ENCODE measurements at regions not wholly inside any gene's neighbourhood (a gene's known extent, or its start where the extent isn't known, plus 50 kb on each side); places are given as distances from the start of the nearest gene placed in this dataset.

DNA sequence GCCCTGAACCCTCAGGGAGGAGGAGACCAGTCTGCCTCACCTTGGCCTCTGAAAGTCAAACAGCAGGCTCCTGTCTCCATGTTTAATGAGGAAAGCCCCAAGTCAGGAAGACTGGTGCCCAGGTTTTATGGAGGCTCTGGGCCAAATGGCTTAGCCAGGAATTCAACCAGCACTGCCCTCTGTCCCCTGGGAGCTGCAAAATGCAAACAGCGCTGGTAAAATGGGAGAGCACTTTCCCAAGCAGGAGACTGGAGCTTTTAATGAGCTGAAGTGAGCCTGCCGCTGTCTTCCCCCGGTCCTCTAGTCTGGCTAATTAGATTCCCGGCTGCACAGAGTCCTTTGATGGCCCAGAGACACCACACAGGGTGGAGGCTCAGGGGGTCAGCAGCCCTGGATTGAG, 276.0 kb upstream of the TRIB2 start:
- DNase-seq = no peak
- no peaks in the 10 kb centered on the region for H3K27me3 ChIP-seq (ENCODE audit: control insufficient read depth in 3 of 3, insufficient read depth in 3 of 3, low read length in 3 of 3)
- no peaks in the 10 kb centered on the region for H3K9me3 ChIP-seq (ENCODE audit: control insufficient read depth in 2 of 2, insufficient read depth in 1 of 2, low read depth in 1 of 2, low read length in 1 of 2)
- H3K36me3 ChIP-seq (ENCODE audit: control insufficient read depth in 3 of 3, insufficient read depth in 2 of 3, low read depth in 1 of 3, low read length in 3 of 3) = no peaks in the 10 kb centered on the region
- no peaks in the 10 kb centered on the region for H3K4me1 ChIP-seq (ENCODE audit: control insufficient read depth in 3 of 3, insufficient read depth in 2 of 3, low read depth in 1 of 3, low read length in 2 of 3)
- WGBS, 3 donors = 80 to 93% (median 85%) methylated on average over 3 to 4 of the region's 4 CpGs
- H3K27ac ChIP-seq (ENCODE audit: low read depth in 1 of 3, low read length in 2 of 3) = no peak overlapping the region
- no peak overlapping the region for H3K4me3 ChIP-seq (ENCODE audit: low read depth in 1 of 3, low read length in 3 of 3)
- FAIRE-seq = no peak

DNA sequence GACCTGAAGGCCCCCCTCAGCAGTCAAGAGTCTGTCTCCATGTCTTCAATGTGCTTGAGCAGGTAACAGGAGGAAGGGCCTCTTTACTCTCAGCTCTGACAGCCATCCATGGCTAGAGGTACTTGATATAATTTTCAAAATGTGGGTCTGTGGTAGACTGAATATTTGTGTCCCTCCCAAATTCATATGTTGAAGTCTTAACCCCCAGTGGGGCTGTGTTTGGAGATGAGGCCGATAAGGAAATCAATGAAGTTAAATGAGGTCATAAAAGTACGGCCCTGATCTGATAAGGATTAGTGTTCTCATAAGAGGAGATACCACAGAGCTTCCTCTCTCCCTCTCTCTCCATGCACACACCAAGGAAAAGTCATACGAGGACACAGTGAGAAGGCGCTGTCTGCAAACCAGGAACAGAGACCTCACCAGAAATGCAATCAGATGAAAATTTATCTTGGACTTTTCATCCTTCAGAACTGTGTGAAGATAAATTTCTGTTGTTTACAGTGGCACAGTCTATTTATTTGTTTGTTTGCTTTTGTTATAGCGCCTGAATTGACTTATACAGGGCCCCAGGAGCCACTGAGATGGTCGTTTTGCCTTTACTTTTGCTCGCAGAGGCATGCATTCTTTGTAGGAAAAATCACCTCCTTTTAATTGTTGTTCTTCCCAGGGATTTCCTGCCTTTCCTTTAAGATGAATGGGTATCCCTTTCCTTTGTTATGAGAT, 274.8 kb upstream of the TRIB2 start:
- 54 to 66% (median 63%) methylated on average over 7 of the region's 7 CpGs for WGBS, 3 donors

DNA sequence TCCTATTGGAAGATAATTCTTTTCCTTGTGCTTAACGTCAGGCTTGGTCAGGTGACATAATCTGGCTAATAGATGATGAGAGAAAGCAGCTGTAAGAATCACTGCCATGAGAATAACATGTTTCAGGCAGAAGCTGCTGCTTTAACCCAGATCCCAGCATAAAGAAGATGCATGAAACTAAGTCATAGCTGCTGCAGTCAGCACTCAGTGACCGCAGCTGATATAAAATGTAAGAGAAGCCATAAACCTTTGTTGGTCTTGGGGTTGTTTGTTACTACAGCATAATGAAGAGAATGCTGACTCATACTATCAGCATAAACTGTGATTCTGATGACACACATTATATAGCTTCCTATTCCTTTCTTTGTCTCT, 274.3 kb upstream of the TRIB2 start:
- no peak for FAIRE-seq

More for the DNA sequence above, 274.8 kb upstream of the TRIB2 start:
- no peaks in the 10 kb centered on the region for H3K4me1 ChIP-seq (ENCODE audit: control insufficient read depth in 3 of 3, insufficient read depth in 2 of 3, low read depth in 1 of 3, low read length in 2 of 3)
- FAIRE-seq = no peak
- H3K4me3 ChIP-seq (ENCODE audit: low read depth in 1 of 3, low read length in 3 of 3) = no peak overlapping the region
- no peak for DNase-seq
- no peaks in the 10 kb centered on the region for H3K9me3 ChIP-seq (ENCODE audit: control insufficient read depth in 2 of 2, insufficient read depth in 1 of 2, low read depth in 1 of 2, low read length in 1 of 2)
- no peak overlapping the region for H3K27ac ChIP-seq (ENCODE audit: low read depth in 1 of 3, low read length in 2 of 3)
- no peaks in the 10 kb centered on the region for H3K27me3 ChIP-seq (ENCODE audit: control insufficient read depth in 3 of 3, insufficient read depth in 3 of 3, low read length in 3 of 3)
- no peaks in the 10 kb centered on the region for H3K36me3 ChIP-seq (ENCODE audit: control insufficient read depth in 3 of 3, insufficient read depth in 2 of 3, low read depth in 1 of 3, low read length in 3 of 3)

DNA sequence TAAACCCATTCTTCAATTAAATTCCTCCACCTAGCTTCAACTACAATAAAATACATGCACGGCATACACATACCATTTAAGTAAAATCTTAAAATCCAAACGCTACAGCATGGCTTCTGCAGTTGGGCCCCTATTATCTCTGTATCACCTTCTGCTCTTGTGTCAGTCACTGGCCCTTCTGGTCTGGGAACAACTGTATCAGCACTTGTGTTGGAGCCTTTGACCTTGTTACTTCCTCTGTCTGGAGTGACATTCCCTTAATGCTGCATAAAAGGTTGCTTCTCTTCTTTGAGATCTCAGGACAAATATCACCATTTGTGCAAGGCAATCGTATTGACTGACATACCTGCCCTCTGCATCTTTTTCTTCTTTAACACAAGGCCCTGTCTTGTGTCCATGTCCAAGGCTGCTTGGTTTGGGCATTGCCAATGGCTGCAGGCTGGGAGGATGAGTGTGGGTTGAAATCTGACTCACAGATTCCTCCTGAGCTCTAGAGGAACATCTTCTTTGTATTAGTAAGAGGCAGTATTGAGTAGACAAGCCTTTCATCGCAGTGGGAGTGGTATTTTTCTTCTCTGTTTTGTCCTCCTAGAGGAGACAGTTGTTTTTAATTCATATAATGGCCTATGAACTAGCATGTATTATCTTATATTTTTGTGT, 267.8 kb upstream of the TRIB2 start:
- DNase-seq (no peak), FAIRE-seq (no peak)
- no peak overlapping the region for H3K27ac ChIP-seq (ENCODE audit: low read depth in 1 of 3, low read length in 2 of 3)
- WGBS, 3 donors = 88 to 91% (median 90%) methylated on average over 4 of the region's 4 CpGs
- H3K27me3 ChIP-seq (ENCODE audit: control insufficient read depth in 3 of 3, insufficient read depth in 3 of 3, low read length in 3 of 3) = no peaks in the 10 kb centered on the region
- no peaks in the 10 kb centered on the region for H3K9me3 ChIP-seq (ENCODE audit: control insufficient read depth in 2 of 2, insufficient read depth in 1 of 2, low read depth in 1 of 2, low read length in 1 of 2)
- H3K4me3 ChIP-seq (ENCODE audit: low read depth in 1 of 3, low read length in 3 of 3) = no peak overlapping the region
- H3K36me3 ChIP-seq (ENCODE audit: control insufficient read depth in 3 of 3, insufficient read depth in 2 of 3, low read depth in 1 of 3, low read length in 3 of 3) = no peaks in the 10 kb centered on the region
- peaks cover 0 to 5% (median 0%) of the 10 kb centered on the region in 3 donors for H3K4me1 ChIP-seq (ENCODE audit: control insufficient read depth in 3 of 3, insufficient read depth in 2 of 3, low read depth in 1 of 3, low read length in 2 of 3)

More for the DNA sequence above, 274.3 kb upstream of the TRIB2 start:
- no peaks in the 10 kb centered on the region for H3K27me3 ChIP-seq (ENCODE audit: control insufficient read depth in 3 of 3, insufficient read depth in 3 of 3, low read length in 3 of 3)
- DNase-seq = no peak
- no peak overlapping the region for H3K27ac ChIP-seq (ENCODE audit: low read depth in 1 of 3, low read length in 2 of 3)
- H3K4me1 ChIP-seq (ENCODE audit: control insufficient read depth in 3 of 3, insufficient read depth in 2 of 3, low read depth in 1 of 3, low read length in 2 of 3) = no peaks in the 10 kb centered on the region
- no peaks in the 10 kb centered on the region for H3K9me3 ChIP-seq (ENCODE audit: control insufficient read depth in 2 of 2, insufficient read depth in 1 of 2, low read depth in 1 of 2, low read length in 1 of 2)
- no peaks in the 10 kb centered on the region for H3K36me3 ChIP-seq (ENCODE audit: control insufficient read depth in 3 of 3, insufficient read depth in 2 of 3, low read depth in 1 of 3, low read length in 3 of 3)
- 62 to 66% (median 62%) methylated on average over 2 of the region's 2 CpGs for WGBS, 3 donors
- no peak overlapping the region for H3K4me3 ChIP-seq (ENCODE audit: low read depth in 1 of 3, low read length in 3 of 3)

DNA sequence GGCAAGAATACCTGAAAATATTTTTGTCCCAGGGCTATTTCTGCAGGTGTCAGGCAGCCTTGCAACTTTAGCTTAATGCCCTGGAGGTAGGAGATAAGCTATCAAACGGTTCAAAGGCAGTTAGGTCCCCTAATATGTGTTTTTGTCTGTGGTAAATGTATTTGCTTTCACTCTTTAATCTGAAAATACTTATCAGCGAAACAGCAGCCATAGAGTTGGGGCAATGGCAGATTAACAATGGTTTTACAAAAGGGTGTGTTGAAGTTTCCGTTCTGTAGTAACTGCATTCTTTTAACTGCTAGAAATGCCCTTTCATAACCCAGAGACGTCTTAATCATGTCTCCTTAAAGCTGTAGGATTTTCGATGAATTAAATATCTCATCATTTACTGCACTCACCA, 265.0 kb upstream of the TRIB2 start:
- DNase-seq = peak; percentile 25 to 43
- Histone ChIP-seq H3K27me3 (ENCODE audit: control insufficient read depth in 3 of 3, insufficient read depth in 3 of 3, low read length in 3 of 3) (no peaks in the 10 kb centered on the region), H3K36me3 (ENCODE audit: control insufficient read depth in 3 of 3, insufficient read depth in 2 of 3, low read depth in 1 of 3, low read length in 3 of 3) (no peaks in the 10 kb centered on the region), H3K4me3 (ENCODE audit: low read depth in 1 of 3, low read length in 3 of 3) (no peak overlapping the region), H3K9me3 (ENCODE audit: control insufficient read depth in 2 of 2, insufficient read depth in 1 of 2, low read depth in 1 of 2, low read length in 1 of 2) (no peaks in the 10 kb centered on the region), H3K4me1 (ENCODE audit: control insufficient read depth in 3 of 3, insufficient read depth in 2 of 3, low read depth in 1 of 3, low read length in 2 of 3) (peaks cover 0 to 9% (median under 1%) of the 10 kb centered on the region in 3 donors), H3K27ac (ENCODE audit: low read depth in 1 of 3, low read length in 2 of 3) (peak overlapping the region in 2 of 3 donors; percentile 25 to 62)
- FAIRE-seq = no peak
- WGBS, 3 donors = 4 to 20% (median 5%) methylated on average over 5 of the region's 5 CpGs

DNA sequence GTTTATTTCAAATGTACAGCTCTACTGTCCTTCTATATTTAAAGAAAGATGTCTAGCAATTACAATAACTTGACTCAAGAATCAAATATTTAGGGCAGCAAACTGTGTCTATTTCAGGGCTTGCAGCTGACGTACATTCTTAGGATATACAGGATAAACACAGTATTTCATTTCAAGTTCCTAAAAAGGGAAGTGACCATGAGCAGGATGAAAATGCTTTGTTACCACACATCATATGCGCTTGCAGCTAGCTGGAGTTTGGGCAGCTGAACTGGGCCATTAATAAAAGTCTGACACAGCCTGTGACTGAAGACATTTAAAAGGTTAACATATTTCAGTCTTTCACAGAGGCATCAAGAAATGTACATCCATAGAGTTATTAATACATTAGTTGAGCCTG, 264.6 kb upstream of the TRIB2 start:
- no peaks in the 10 kb centered on the region for H3K9me3 ChIP-seq (ENCODE audit: control insufficient read depth in 2 of 2, insufficient read depth in 1 of 2, low read depth in 1 of 2, low read length in 1 of 2)
- H3K27me3 ChIP-seq (ENCODE audit: control insufficient read depth in 3 of 3, insufficient read depth in 3 of 3, low read length in 3 of 3) = no peaks in the 10 kb centered on the region
- no peak for FAIRE-seq
- H3K4me1 ChIP-seq (ENCODE audit: control insufficient read depth in 3 of 3, insufficient read depth in 2 of 3, low read depth in 1 of 3, low read length in 2 of 3) = peaks cover 0 to 13% (median 5%) of the 10 kb centered on the region in 3 donors
- WGBS, 3 donors = 29 to 40% (median 33%) methylated on average over 2 of the region's 2 CpGs
- DNase-seq = no peak
- no peaks in the 10 kb centered on the region for H3K36me3 ChIP-seq (ENCODE audit: control insufficient read depth in 3 of 3, insufficient read depth in 2 of 3, low read depth in 1 of 3, low read length in 3 of 3)
- peak overlapping the region in 1 of 3 donors; percentile 25 for H3K27ac ChIP-seq (ENCODE audit: low read depth in 1 of 3, low read length in 2 of 3)
- H3K4me3 ChIP-seq (ENCODE audit: low read depth in 1 of 3, low read length in 3 of 3) = no peak overlapping the region

DNA sequence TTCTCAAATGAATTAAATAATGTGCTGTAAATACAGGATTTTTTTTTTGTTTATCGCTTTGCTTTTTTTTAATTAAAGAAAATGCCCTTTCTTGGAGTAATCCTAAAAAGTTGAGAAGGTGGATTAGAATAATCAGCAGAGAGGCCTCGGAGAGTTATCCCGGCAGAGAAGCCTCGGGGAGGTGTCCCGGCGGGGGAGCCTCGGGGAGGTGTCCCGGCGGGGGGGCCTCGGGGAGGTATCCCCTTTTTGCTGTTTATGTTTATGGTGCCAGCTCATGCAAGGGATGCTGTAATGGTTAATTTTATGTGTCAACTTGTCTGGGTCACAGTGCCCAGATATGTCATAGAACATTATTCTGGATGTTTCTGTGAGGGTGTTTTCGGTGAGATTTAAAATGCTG, 263.0 kb upstream of the TRIB2 start:
- DNase-seq = no peak
- H3K36me3 ChIP-seq (ENCODE audit: control insufficient read depth in 3 of 3, insufficient read depth in 2 of 3, low read depth in 1 of 3, low read length in 3 of 3) = no peaks in the 10 kb centered on the region
- FAIRE-seq = no peak
- no peaks in the 10 kb centered on the region for H3K9me3 ChIP-seq (ENCODE audit: control insufficient read depth in 2 of 2, insufficient read depth in 1 of 2, low read depth in 1 of 2, low read length in 1 of 2)
- H3K4me1 ChIP-seq (ENCODE audit: control insufficient read depth in 3 of 3, insufficient read depth in 2 of 3, low read depth in 1 of 3, low read length in 2 of 3) = peaks cover 0 to 17% (median 5%) of the 10 kb centered on the region in 3 donors
- 90 to 97% (median 93%) methylated on average over 11 of the region's 11 CpGs for WGBS, 3 donors
- H3K27me3 ChIP-seq (ENCODE audit: control insufficient read depth in 3 of 3, insufficient read depth in 3 of 3, low read length in 3 of 3) = no peaks in the 10 kb centered on the region
- no peak overlapping the region for H3K27ac ChIP-seq (ENCODE audit: low read depth in 1 of 3, low read length in 2 of 3)
- no peak overlapping the region for H3K4me3 ChIP-seq (ENCODE audit: low read depth in 1 of 3, low read length in 3 of 3)

DNA sequence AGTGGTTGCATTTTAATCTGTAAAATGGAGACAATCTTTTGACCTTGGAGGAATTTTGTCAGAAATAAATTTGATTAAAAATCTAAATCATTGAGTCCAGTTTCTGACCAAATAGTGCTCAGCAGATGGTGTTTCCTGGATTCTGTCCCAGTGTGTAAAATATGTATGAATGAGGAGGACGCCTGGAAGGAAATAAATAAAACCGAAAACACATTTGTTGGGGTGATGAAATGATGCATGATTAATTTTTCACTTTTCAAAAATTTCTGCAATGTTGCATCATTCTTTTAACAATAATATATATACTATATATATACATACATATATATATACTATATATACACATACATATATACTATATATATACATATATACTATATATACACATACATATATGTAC, 261.1 kb upstream of the TRIB2 start:
- Histone ChIP-seq H3K27me3 (ENCODE audit: control insufficient read depth in 3 of 3, insufficient read depth in 3 of 3, low read length in 3 of 3) (no peaks in the 10 kb centered on the region), H3K4me3 (ENCODE audit: low read depth in 1 of 3, low read length in 3 of 3) (no peak overlapping the region), H3K4me1 (ENCODE audit: control insufficient read depth in 3 of 3, insufficient read depth in 2 of 3, low read depth in 1 of 3, low read length in 2 of 3) (peaks cover 0 to 17% (median 5%) of the 10 kb centered on the region in 3 donors), H3K27ac (ENCODE audit: low read depth in 1 of 3, low read length in 2 of 3) (no peak overlapping the region), H3K9me3 (ENCODE audit: control insufficient read depth in 2 of 2, insufficient read depth in 1 of 2, low read depth in 1 of 2, low read length in 1 of 2) (no peaks in the 10 kb centered on the region), H3K36me3 (ENCODE audit: control insufficient read depth in 3 of 3, insufficient read depth in 2 of 3, low read depth in 1 of 3, low read length in 3 of 3) (no peaks in the 10 kb centered on the region)
- DNase-seq (no peak), FAIRE-seq (no peak)
- WGBS, 3 donors = 66 to 94% (median 76%) methylated on average over 2 of the region's 2 CpGs
